ENCODE measurements at regions not wholly inside any gene's neighbourhood (a gene's known extent, or its start where the extent isn't known, plus 50 kb on each side); places are given as distances from the start of the nearest gene placed in this dataset.

GRCh38 chr6:4488389-4488788 lies 287.8 kb upstream of the CDYL start:
- intact Hi-C loops (cut with DNase I), result no loop called here
- 90 to 100% (median 97%) methylated on average over 3 of the region's 3 CpGs for WGBS, 4 donors
- Histone ChIP-seq H3K36me3 (replicated peaks in 1 of 2) (no peaks in the 10 kb centered on the region), H3K9me3 (replicated peaks in 1 of 3) (peaks cover 0 to 4% (median 0%) of the 10 kb centered on the region in 3 donors), H3K27ac (no peak overlapping the region), H3K27me3 (no peaks in the 10 kb centered on the region), H3K4me3 (no peak overlapping the region), H3K4me1 (replicated peaks in 1 of 2) (no peaks in the 10 kb centered on the region)
- DNase-seq, result no peak
- TF ChIP-seq POLR2A (IDR thresholded peaks at IDR 0.05), result no peak
- TF ChIP-seq, protein P1, sequence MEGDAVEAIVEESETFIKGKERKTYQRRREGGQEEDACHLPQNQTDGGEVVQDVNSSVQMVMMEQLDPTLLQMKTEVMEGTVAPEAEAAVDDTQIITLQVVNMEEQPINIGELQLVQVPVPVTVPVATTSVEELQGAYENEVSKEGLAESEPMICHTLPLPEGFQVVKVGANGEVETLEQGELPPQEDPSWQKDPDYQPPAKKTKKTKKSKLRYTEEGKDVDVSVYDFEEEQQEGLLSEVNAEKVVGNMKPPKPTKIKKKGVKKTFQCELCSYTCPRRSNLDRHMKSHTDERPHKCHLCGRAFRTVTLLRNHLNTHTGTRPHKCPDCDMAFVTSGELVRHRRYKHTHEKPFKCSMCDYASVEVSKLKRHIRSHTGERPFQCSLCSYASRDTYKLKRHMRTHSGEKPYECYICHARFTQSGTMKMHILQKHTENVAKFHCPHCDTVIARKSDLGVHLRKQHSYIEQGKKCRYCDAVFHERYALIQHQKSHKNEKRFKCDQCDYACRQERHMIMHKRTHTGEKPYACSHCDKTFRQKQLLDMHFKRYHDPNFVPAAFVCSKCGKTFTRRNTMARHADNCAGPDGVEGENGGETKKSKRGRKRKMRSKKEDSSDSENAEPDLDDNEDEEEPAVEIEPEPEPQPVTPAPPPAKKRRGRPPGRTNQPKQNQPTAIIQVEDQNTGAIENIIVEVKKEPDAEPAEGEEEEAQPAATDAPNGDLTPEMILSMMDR (IDR thresholded peaks at IDR 0.05), result no peak

GRCh38 chr6:4487538-4487937 lies 288.7 kb upstream of the CDYL start:
- H3K27me3 ChIP-seq, result no peaks in the 10 kb centered on the region
- H3K4me3 ChIP-seq, result no peak overlapping the region
- TF ChIP-seq, protein P1 (IDR thresholded peaks at IDR 0.05), result no peak
- no peak for TF ChIP-seq POLR2A (IDR thresholded peaks at IDR 0.05)
- WGBS, 4 donors, result 75 to 93% (median 83%) methylated on average over 2 of the region's 2 CpGs
- peak in 4 of 7 donors; percentile 14 to 28 (median 22) for DNase-seq
- no peaks in the 10 kb centered on the region for H3K4me1 ChIP-seq (replicated peaks in 1 of 2)
- H3K27ac ChIP-seq, result no peak overlapping the region
- peaks cover 0 to 4% (median 0%) of the 10 kb centered on the region in 3 donors for H3K9me3 ChIP-seq (replicated peaks in 1 of 3)
- intact Hi-C loops (cut with DNase I), result no loop called here
- H3K36me3 ChIP-seq (replicated peaks in 1 of 2), result no peaks in the 10 kb centered on the region

DNA sequence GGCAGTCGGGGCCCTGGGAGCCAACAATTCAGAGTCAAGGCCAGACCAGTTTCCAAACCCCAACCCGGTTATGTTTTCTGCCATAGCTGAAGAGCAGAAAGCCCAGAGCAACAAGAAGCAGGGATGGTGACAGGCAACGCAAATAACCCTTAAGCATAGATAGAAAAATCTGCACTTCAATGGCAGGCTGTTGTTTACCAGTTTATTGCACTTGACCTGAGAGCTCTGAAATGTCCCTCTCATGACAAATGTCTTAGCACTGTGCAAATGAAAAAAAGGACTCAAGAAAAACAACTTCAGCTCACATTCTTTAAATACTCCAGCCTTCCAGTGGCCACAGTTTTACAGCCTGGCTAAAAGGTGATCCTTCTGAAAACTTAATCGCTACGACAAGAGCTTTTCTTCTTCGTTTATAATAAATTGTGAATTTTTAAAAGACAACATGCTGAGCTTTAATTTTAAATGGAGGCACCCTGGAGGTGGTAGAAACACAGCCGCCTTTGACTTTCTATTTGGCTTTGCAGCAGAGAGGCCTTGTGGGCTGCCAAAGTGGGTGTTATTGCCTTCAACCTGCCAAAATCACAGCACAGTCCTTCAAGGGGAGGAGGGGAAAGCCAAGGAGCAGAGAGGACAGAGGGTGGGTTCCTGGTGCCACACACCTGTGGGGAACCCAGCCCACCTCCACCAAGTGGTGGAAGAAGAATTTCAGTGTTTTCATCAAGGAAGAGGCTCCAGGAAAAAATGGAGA lies 289.5 kb upstream of the CDYL start:
- Histone ChIP-seq H3K27ac (no peak overlapping the region), H3K36me3 (replicated peaks in 1 of 2) (no peaks in the 10 kb centered on the region)
- WGBS, 4 donors, result 58 to 73% (median 65%) methylated on average over 7 of the region's 7 CpGs

GRCh38 chr6:4485735-4486134 lies 290.5 kb upstream of the CDYL start:
- Histone ChIP-seq H3K9me3 (replicated peaks in 1 of 3) (peaks cover 0 to 4% (median 0%) of the 10 kb centered on the region in 3 donors), H3K36me3 (replicated peaks in 1 of 2) (no peaks in the 10 kb centered on the region), H3K27me3 (no peaks in the 10 kb centered on the region), H3K4me1 (replicated peaks in 1 of 2) (no peaks in the 10 kb centered on the region), H3K27ac (no peak overlapping the region), H3K4me3 (no peak overlapping the region)
- intact Hi-C loops (cut with DNase I), result no loop called here
- 88 to 100% (median 93%) methylated on average over 2 to 5 of the region's 5 CpGs for WGBS, 4 donors
- no peak for DNase-seq
- TF ChIP-seq POLR2A (IDR thresholded peaks at IDR 0.05), result no peak
- TF ChIP-seq, protein P1 (IDR thresholded peaks at IDR 0.05), result no peak

More for the DNA sequence above, 289.5 kb upstream of the CDYL start:
- Histone ChIP-seq H3K4me3 (no peak overlapping the region), H3K9me3 (replicated peaks in 1 of 3) (peaks cover 0 to 4% (median 0%) of the 10 kb centered on the region in 3 donors), H3K27me3 (no peaks in the 10 kb centered on the region), H3K4me1 (replicated peaks in 1 of 2) (no peaks in the 10 kb centered on the region)
- TF ChIP-seq, protein P1 (IDR thresholded peaks at IDR 0.05), result no peak
- TF ChIP-seq POLR2A (IDR thresholded peaks at IDR 0.05), result no peak
- intact Hi-C loops (cut with DNase I), result no loop called here
- peak in 1 of 7 donors; percentile 24 for DNase-seq

Data from adrenal gland (tissue), 9 donors.